Hepatocyte (in vitro differentiated cells): ENCODE measurements at regions not wholly inside any gene's neighbourhood (a gene's known extent, or its start where the extent isn't known, plus 50 kb on each side); places are given as distances from the start of the nearest gene placed in this dataset.
"Not testable (repeated sequence)": the region's sequence is repeated elsewhere in the genome, so short reads cannot be mapped to it uniquely, and the experiment has no call there.

Experiments
- DNase-seq: peaks from one replicate; pipeline ENCODE4 v3.0.0-alpha.2; 2016; ENCODE audit warnings: low spot score
- H2AFZ ChIP-seq: fragments of 200-600 bp; sonication (generic); 2 replicates; pipeline ENCODE4 v1.6.0; 2016; ENCODE audit warnings: antibody characterized with exemption, mild to moderate bottlenecking
- H3K27ac ChIP-seq: fragments of 200-600 bp; sonication (generic); 2 replicates; pipeline ENCODE4 v1.5.1; 2016; ENCODE audit warnings: mild to moderate bottlenecking
- H3K27me3 ChIP-seq: fragments of 200-600 bp; sonication (generic); 2 replicates; pipeline ENCODE4 v1.6.1; 2016
- H3K36me3 ChIP-seq: fragments of 200-600 bp; sonication (generic); replicated peaks from 2 replicates; pipeline ENCODE4 v1.5.1; 2016; ENCODE audit warnings: low read depth; ENCODE audit not compliant: insufficient read depth
- H3K4me1 ChIP-seq: fragments of 200-600 bp; sonication (generic); 2 replicates; pipeline ENCODE4 v1.5.1; 2016; ENCODE audit warnings: mild to moderate bottlenecking, moderate library complexity; ENCODE audit not compliant: insufficient read depth
- H3K4me2 ChIP-seq: fragments of 200-600 bp; sonication (generic); 2 replicates; pipeline ENCODE4 v1.6.0; 2016
- H3K4me3 ChIP-seq: fragments of 200-600 bp; sonication (generic); 2 replicates; pipeline ENCODE4 v1.5.1; 2016; ENCODE audit warnings: mild to moderate bottlenecking
- H3K79me2 ChIP-seq: fragments of 200-600 bp; sonication (generic); 2 replicates; pipeline ENCODE4 v1.6.0; 2017; ENCODE audit warnings: mild to moderate bottlenecking
- H3K9me2 ChIP-seq: fragments of 200-600 bp; sonication (generic); replicated peaks from 2 replicates; pipeline ENCODE4 v1.6.0; 2017; ENCODE audit warnings: mild to moderate bottlenecking; ENCODE audit not compliant: insufficient read depth
- H3K9me3 ChIP-seq: fragments of 200-600 bp; sonication (generic); 2 replicates; pipeline ENCODE4 v1.5.1; 2016; ENCODE audit warnings: low read depth, mild to moderate bottlenecking
- H4K20me1 ChIP-seq: fragments of 200-600 bp; sonication (generic); 2 replicates; pipeline ENCODE4 v1.6.0; 2016; ENCODE audit warnings: mild to moderate bottlenecking; ENCODE audit not compliant: insufficient read depth, poor library complexity, severe bottlenecking
- EZH2 ChIP-seq: fragments of 200-600 bp; sonication (generic); IDR thresholded peaks from 2 replicates; pipeline ENCODE4 v1.6.1; 2016; ENCODE audit warnings: antibody characterized with exemption, mild to moderate bottlenecking, borderline replicate concordance
- EZH2phosphoT487 ChIP-seq: fragments of 200-600 bp; sonication (generic); IDR thresholded peaks from one replicate; pipeline ENCODE4 v1.6.1; 2018; ENCODE audit warnings: antibody characterized with exemption, mild to moderate bottlenecking, low read depth, moderate library complexity; ENCODE audit not compliant: unreplicated experiment, severe bottlenecking
- WGBS: methylation state at CpG from one replicate; pipeline ENCODE4 v1.1.6; 2016; ENCODE audit warnings: low lambda C conversion rate; ENCODE audit errors: missing lambda C conversion rate; 5-methylcytosine and 5-hydroxymethylcytosine counted together
- TF ChIP-seq, protein P1 (sequence below): fragments of 200-600 bp; sonication (generic); IDR thresholded peaks from 2 replicates; pipeline ENCODE4 v1.5.1; 2016; ENCODE audit warnings: antibody characterized with exemption, mild to moderate bottlenecking; ENCODE audit not compliant: poor library complexity

DNA sequence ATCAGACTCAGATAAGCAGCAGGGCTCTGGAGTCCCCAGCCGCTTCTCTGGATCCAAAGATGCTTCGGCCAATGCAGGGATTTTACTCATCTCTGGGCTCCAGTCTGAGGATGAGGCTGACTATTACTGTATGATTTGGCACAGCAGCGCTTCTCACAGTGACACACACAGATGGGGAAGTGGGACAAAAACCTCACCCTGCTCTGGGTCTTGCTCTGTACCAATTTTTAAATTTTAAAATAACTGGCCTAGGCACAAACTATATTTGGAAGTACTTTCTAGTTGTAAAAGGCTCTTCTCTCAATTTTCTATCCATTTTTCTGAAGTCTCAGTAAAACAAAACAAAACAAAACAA is 131.7 kb downstream of the VPREB1 start:
- Histone ChIP-seq H3K27me3 (peaks cover 22% of the 10 kb centered on the region), H2AFZ (no peak overlapping the region), H3K4me2 (no peak overlapping the region), H3K9me2 (no peaks in the 10 kb centered on the region), H3K9me3 (no peaks in the 10 kb centered on the region), H3K27ac (no peak overlapping the region), H3K4me3 (no peak overlapping the region), H3K79me2 (no peaks in the 10 kb centered on the region), H3K36me3 (no peaks in the 10 kb centered on the region), H4K20me1 (no peaks in the 10 kb centered on the region), H3K4me1 (no peaks in the 10 kb centered on the region)
- 69% methylated on average over 3 of the region's 3 CpGs for WGBS
- TF ChIP-seq, protein P1, sequence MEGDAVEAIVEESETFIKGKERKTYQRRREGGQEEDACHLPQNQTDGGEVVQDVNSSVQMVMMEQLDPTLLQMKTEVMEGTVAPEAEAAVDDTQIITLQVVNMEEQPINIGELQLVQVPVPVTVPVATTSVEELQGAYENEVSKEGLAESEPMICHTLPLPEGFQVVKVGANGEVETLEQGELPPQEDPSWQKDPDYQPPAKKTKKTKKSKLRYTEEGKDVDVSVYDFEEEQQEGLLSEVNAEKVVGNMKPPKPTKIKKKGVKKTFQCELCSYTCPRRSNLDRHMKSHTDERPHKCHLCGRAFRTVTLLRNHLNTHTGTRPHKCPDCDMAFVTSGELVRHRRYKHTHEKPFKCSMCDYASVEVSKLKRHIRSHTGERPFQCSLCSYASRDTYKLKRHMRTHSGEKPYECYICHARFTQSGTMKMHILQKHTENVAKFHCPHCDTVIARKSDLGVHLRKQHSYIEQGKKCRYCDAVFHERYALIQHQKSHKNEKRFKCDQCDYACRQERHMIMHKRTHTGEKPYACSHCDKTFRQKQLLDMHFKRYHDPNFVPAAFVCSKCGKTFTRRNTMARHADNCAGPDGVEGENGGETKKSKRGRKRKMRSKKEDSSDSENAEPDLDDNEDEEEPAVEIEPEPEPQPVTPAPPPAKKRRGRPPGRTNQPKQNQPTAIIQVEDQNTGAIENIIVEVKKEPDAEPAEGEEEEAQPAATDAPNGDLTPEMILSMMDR, result no peak
- TF ChIP-seq EZH2phosphoT487 (no peak), EZH2 (no peak)
- DNase-seq, result no peak

DNA sequence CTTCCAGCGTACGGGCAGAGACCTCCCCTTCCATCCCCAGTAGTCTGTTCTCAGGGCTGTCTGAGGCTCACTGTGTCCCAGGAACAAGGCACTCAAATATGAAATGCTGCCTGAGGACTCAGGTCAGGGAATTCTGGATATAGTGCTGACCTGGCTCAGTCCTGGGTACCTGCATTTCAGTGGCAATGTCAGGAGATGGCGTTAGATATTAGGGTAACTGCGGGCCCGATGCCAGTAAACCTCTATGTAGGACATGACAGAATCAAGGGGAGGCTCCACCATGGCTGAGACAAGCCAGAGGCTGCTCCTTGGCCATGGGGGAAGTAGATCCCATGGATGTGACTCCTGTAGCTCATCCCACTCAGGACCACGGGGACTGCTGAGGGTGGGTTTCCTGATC is 131.7 kb downstream of the ZNF280B start:
- not testable (repeated sequence) for H3K9me3 ChIP-seq, H4K20me1 ChIP-seq, H3K36me3 ChIP-seq, H3K9me2 ChIP-seq, H3K4me3 ChIP-seq, H3K27ac ChIP-seq, H3K4me2 ChIP-seq, DNase-seq, H3K79me2 ChIP-seq, H2AFZ ChIP-seq, H3K4me1 ChIP-seq
- H3K27me3 ChIP-seq, result peaks cover 22% of the 10 kb centered on the region
- WGBS, result 62% methylated on average over 6 of the region's 6 CpGs

DNA sequence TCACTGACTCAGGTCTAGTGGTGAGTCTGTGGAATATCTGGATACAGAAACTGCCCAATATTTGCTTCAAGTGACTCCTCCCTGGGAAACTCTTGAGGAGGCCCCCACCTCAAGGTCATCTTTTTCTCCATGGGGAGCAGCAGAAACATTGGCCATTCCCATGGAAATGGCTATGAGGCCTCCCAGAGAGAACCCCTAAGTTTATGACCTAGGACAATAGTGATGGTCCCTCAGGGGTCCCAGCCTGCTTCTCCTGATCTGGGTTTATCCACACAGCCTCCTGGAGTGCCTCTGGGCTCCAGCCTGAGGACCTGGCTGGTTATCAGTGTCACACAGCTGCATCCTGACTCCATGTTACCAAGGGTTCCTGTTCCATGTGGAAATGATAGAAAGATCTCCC is 131.2 kb downstream of the ZNF280B start:
- Histone ChIP-seq H3K9me3 (no peaks in the 10 kb centered on the region), H3K27ac (no peak overlapping the region), H3K4me1 (no peaks in the 10 kb centered on the region), H3K4me2 (no peak overlapping the region), H3K9me2 (no peaks in the 10 kb centered on the region), H3K36me3 (no peaks in the 10 kb centered on the region), H3K27me3 (peaks cover 22% of the 10 kb centered on the region), H2AFZ (no peak overlapping the region), H3K79me2 (no peaks in the 10 kb centered on the region), H3K4me3 (no peak overlapping the region), H4K20me1 (no peaks in the 10 kb centered on the region)
- TF ChIP-seq EZH2, result no peak
- TF ChIP-seq, protein P1, result no peak
- TF ChIP-seq EZH2phosphoT487, result no peak
- DNase-seq, result no peak

DNA sequence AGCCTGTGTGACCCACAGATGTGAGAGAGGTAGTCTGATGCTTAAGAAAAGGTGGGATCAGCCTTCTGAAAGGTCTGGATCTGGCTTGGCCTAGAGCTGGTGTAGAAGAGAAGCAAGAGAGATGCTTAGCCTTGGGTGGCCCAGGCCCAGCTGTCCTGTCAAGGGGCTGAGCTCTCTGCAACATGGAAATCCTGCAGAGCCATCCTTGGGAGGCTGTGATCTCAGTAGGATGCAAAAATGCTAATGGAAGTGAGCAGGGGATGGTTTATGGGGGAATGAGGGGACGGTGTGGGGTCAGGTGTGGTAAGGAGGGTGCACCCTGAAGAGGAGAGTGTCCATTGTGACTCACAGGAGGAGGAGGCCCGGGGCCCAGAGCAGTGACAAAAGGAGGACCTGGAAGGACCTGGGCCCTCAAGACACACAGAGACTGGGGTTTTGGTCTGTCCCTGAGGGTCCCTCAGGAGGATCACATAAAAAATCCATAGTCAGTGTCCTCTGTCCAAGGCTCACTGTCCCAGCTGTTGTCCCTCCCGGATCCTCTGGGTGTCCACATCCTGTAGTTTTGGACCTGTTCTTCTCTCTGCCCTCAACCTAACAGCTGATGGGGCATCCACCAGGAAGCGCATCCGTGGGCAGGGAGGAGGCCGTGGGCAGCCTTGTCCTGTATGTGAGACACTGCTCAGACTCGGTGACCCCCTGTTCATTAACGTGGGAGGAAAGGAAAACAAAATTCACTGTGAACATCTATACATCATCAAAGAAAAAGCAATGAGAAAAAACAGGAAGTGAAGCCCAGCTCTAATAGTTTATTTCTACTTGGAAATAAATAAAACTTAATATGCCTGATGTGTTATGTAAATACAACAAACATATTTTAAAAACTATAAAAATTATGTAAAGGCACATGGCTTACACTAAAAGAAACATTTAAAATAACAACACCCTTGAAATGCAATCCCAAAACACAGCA is 129.8 kb downstream of the ZNF280B start:
- DNase-seq, result no peak
- no peaks in the 10 kb centered on the region for H3K9me3 ChIP-seq
- H3K79me2 ChIP-seq, result no peaks in the 10 kb centered on the region
- no peak overlapping the region for H2AFZ ChIP-seq
- H3K9me2 ChIP-seq, result no peaks in the 10 kb centered on the region
- H3K27ac ChIP-seq, result no peak overlapping the region
- no peaks in the 10 kb centered on the region for H3K4me1 ChIP-seq
- H4K20me1 ChIP-seq, result no peaks in the 10 kb centered on the region
- peaks cover 18% of the 10 kb centered on the region for H3K27me3 ChIP-seq
- no peaks in the 10 kb centered on the region for H3K36me3 ChIP-seq
- WGBS, result 59% methylated on average over 8 of the region's 8 CpGs
- no peak overlapping the region for H3K4me3 ChIP-seq
- no peak overlapping the region for H3K4me2 ChIP-seq
- TF ChIP-seq EZH2phosphoT487 (no peak), EZH2 (no peak)
- TF ChIP-seq, protein P1, result no peak
